IMR-90 (cell line): ENCODE measurements at regions not wholly inside any gene's neighbourhood (a gene's known extent, or its start where the extent isn't known, plus 50 kb on each side); places are given as distances from the start of the nearest gene placed in this dataset.
"Not testable (repeated sequence)": the region's sequence is repeated elsewhere in the genome, so short reads cannot be mapped to it uniquely, and the experiment has no call there.

Experiments
- ATAC-seq: fragments of 200-7000 bp; cut with Tn5 transposase; 2 replicates; pipeline ENCODE4 v1.9.1; 2020; ENCODE audit warnings: low read depth, mild to moderate bottlenecking, moderate library complexity
- BruUV-seq: library from RNA; stranded (reverse); fragments of 400-500 nt; replicated peaks from 2 replicates; lab custom pipeline; 2021; lab: Mats Ljungman, UMichigan
- CTCF ChIA-PET: fragments of 300-600 bp; formaldehyde crosslinking; extraction: SDS; loops from one replicate; lab custom pipeline; 2021; ENCODE audit warnings: antibody characterized with exemption; lab: Yijun Ruan, JAX
- POLR2A ChIA-PET: fragments of 300-600 bp; sonication (Branson Sonifier 250); formaldehyde crosslinking; loops from one replicate; lab custom pipeline; 2022; ENCODE audit warnings: antibody characterized with exemption; ENCODE audit not compliant: unreplicated experiment; lab: Charles Lee
- DNase-seq: peaks from one replicate; pipeline ENCODE4 v3.0.0; 2013
- H2AFZ ChIP-seq: replicated peaks from 2 replicates; pipeline ENCODE3; 2013; ENCODE audit warnings: low read length, mild to moderate bottlenecking; ENCODE audit not compliant: poor library complexity
- H2AK5ac ChIP-seq: 2 replicates; pipeline ENCODE4 v1.6.1; 2013; ENCODE audit warnings: low read depth, low read length, inconsistent platforms
- H2AK9ac ChIP-seq: replicated peaks from 2 replicates; pipeline ENCODE3; 2013; ENCODE audit warnings: mild to moderate bottlenecking, low read depth, low read length, moderate library complexity; ENCODE audit not compliant: poor library complexity
- H2BK120ac ChIP-seq: 2 replicates; pipeline ENCODE4 v1.6.1; 2013; ENCODE audit warnings: low read depth, low read length, inconsistent platforms
- H2BK15ac ChIP-seq: 3 replicates; pipeline ENCODE4 v1.6.1; 2013; ENCODE audit warnings: low read depth, low read length, inconsistent platforms
- H2BK20ac ChIP-seq: 2 replicates; pipeline ENCODE4 v1.6.1; 2013; ENCODE audit warnings: low read depth, mild to moderate bottlenecking, inconsistent platforms, low read length, moderate library complexity
- H2BK5ac ChIP-seq: 2 replicates; pipeline ENCODE4 v1.6.1; 2013; ENCODE audit warnings: mild to moderate bottlenecking, low read depth, low read length, inconsistent platforms; ENCODE audit not compliant: poor library complexity, severe bottlenecking
- H3K14ac ChIP-seq: replicated peaks from 2 replicates; pipeline ENCODE4 v1.6.1; 2013; ENCODE audit warnings: low read depth, low read length, inconsistent platforms
- H3K18ac ChIP-seq: 2 replicates; pipeline ENCODE4 v1.6.1; 2013; ENCODE audit warnings: low read depth, low read length, control low read depth
- H3K23ac ChIP-seq: 2 replicates; pipeline ENCODE4 v1.6.1; 2013; ENCODE audit warnings: low read depth, low read length, inconsistent platforms
- H3K27ac ChIP-seq: 2 replicates; pipeline ENCODE4 v1.5.1; 2013; ENCODE audit warnings: mild to moderate bottlenecking, control low read depth, low read length; ENCODE audit not compliant: insufficient read depth
- H3K27me3 ChIP-seq: 2 replicates; pipeline ENCODE4 v1.6.1; 2013; ENCODE audit warnings: low read length; ENCODE audit not compliant: control insufficient read depth, insufficient read depth
- H3K36me3 ChIP-seq: 2 replicates; pipeline ENCODE4 v1.6.1; 2013; ENCODE audit warnings: low read length, mixed read lengths; ENCODE audit not compliant: control insufficient read depth, insufficient read depth
- H3K4ac ChIP-seq: 2 replicates; pipeline ENCODE4 v1.6.1; 2013; ENCODE audit warnings: low read depth, low read length, inconsistent platforms
- H3K4me1 ChIP-seq: 2 replicates; pipeline ENCODE4 v1.6.1; 2013; ENCODE audit warnings: low read length, mixed read lengths; ENCODE audit not compliant: control insufficient read depth, insufficient read depth
- H3K4me2 ChIP-seq: 2 replicates; pipeline ENCODE4 v1.6.1; 2013; ENCODE audit warnings: low read depth, mild to moderate bottlenecking, control low read depth, low read length, moderate library complexity
- H3K4me3 ChIP-seq: 2 replicates; pipeline ENCODE4 v1.5.1; 2013; ENCODE audit warnings: low read depth, mild to moderate bottlenecking, control low read depth, low read length, moderate library complexity; ENCODE audit not compliant: insufficient read depth
- H3K56ac ChIP-seq: 2 replicates; pipeline ENCODE4 v1.6.1; 2013; ENCODE audit warnings: low read length, inconsistent platforms; ENCODE audit not compliant: insufficient read depth; ENCODE audit errors: extremely low read depth
- H3K79me1 ChIP-seq, 2 experiments: 2 replicates each; pipeline ENCODE4 v1.6.1; 2013; ENCODE audit warnings: low read length in 2 of 2, inconsistent platforms in 1 of 2, low read depth in 1 of 2
- H3K9ac ChIP-seq: 2 replicates; pipeline ENCODE4 v1.6.1; 2013; ENCODE audit warnings: low read depth, low read length, control low read depth
- H3K9me1 ChIP-seq: 2 replicates; pipeline ENCODE4 v1.6.1; 2013; ENCODE audit warnings: low read length, inconsistent platforms; ENCODE audit not compliant: insufficient read depth
- H3K9me3 ChIP-seq: 2 replicates; pipeline ENCODE4 v1.6.1; 2013; ENCODE audit warnings: low read length; ENCODE audit not compliant: control insufficient read depth, insufficient read depth
- H4K20me1 ChIP-seq: 2 replicates; pipeline ENCODE4 v1.6.1; 2013; ENCODE audit warnings: low read length, inconsistent platforms; ENCODE audit not compliant: insufficient read depth
- H4K5ac ChIP-seq: 2 replicates; pipeline ENCODE4 v1.6.1; 2013; ENCODE audit warnings: mild to moderate bottlenecking, low read depth, low read length, control low read depth
- H4K8ac ChIP-seq, 2 experiments: 2 replicates each; pipeline ENCODE4 v1.6.1; 2013; ENCODE audit warnings: low read depth in 2 of 2, low read length in 2 of 2, control low read depth in 1 of 2, inconsistent platforms in 1 of 2
- H4K91ac ChIP-seq: 2 replicates; pipeline ENCODE4 v1.6.1; 2013; ENCODE audit warnings: low read depth, low read length, inconsistent platforms; ENCODE audit not compliant: insufficient read depth
- WGBS, 2 experiments: methylation state at CpG; one replicate each; pipeline versions ENCODE4 v1.1.5 to v1.1.7; 2013; ENCODE audit warnings: missing lambda C conversion rate in 2 of 2; ENCODE audit not compliant: insufficient read length in 1 of 2; ENCODE audit errors: extremely low coverage in 2 of 2; 5-methylcytosine and 5-hydroxymethylcytosine counted together
- dilution Hi-C: fragments of 300-500 bp; cut with HindIII; formaldehyde crosslinking; loops from one replicate; pipeline ENCODE4 v1.14.3; 2018; ENCODE audit warnings: low sequenced_read_pairs; ENCODE audit not compliant: unreplicated experiment
- in situ Hi-C: fragments of 300-500 bp; cut with MboI; formaldehyde crosslinking; loops from 3 replicates; pipeline ENCODE4 v1.14.3; 2019; ENCODE audit warnings: low sequenced_read_pairs, inconsistent platforms, mixed read lengths
- intact Hi-C: fragments of 100-400 bp; cut with micrococcal nuclease; formaldehyde crosslinking; loops from 2 replicates; pipeline ENCODE4 v1.10.0; 2022

GRCh38 chr1:120304341-120304740 is 110.5 kb upstream of the NBPF8 start:
- H3K9me3 ChIP-seq, H2BK15ac ChIP-seq, H2BK20ac ChIP-seq, dilution Hi-C loops, POLR2A ChIA-PET, H3K4ac ChIP-seq, H2AFZ ChIP-seq, DNase-seq, H2AK9ac ChIP-seq, H3K9ac ChIP-seq, CTCF ChIA-PET, H3K9me1 ChIP-seq, H2BK5ac ChIP-seq, H3K56ac ChIP-seq, H3K4me3 ChIP-seq, H3K27me3 ChIP-seq, H4K91ac ChIP-seq, H3K36me3 ChIP-seq, H3K23ac ChIP-seq, in situ Hi-C loops, H3K4me2 ChIP-seq, H3K79me1 ChIP-seq, H4K8ac ChIP-seq, BruUV-seq, H3K18ac ChIP-seq, H2BK120ac ChIP-seq, H4K5ac ChIP-seq, intact Hi-C loops, H4K20me1 ChIP-seq, H3K14ac ChIP-seq, H3K27ac ChIP-seq, H3K4me1 ChIP-seq, H2AK5ac ChIP-seq: not testable (repeated sequence)
- ATAC-seq = 0 out of 2 replicates have a peak, but pooled peaks have one; percentile 22
- no CpG with 5 or more reads among the region's 2 CpGs for WGBS, 2 experiments

- H2BK120ac ChIP-seq, BruUV-seq, POLR2A ChIA-PET, H3K9ac ChIP-seq, intact Hi-C loops, H3K18ac ChIP-seq, H4K20me1 ChIP-seq, H2BK5ac ChIP-seq, H3K4ac ChIP-seq, H2AK5ac ChIP-seq, H3K9me1 ChIP-seq, DNase-seq, in situ Hi-C loops, H3K36me3 ChIP-seq, H3K56ac ChIP-seq, H2BK15ac ChIP-seq, H3K4me2 ChIP-seq, H3K9me3 ChIP-seq, H4K5ac ChIP-seq, H2AK9ac ChIP-seq, H3K4me3 ChIP-seq, dilution Hi-C loops, H4K91ac ChIP-seq, H2AFZ ChIP-seq, H3K4me1 ChIP-seq, H3K27ac ChIP-seq, H3K79me1 ChIP-seq, CTCF ChIA-PET, H3K14ac ChIP-seq, H3K23ac ChIP-seq, H2BK20ac ChIP-seq, H4K8ac ChIP-seq, H3K27me3 ChIP-seq: not testable (repeated sequence)
- ATAC-seq = peak; percentile 67
- no CpG with 5 or more reads among the region's 4 CpGs for WGBS, 2 experiments
Observed at GRCh38 chr1:120299433-120300057, 115.3 kb upstream of the NBPF8 start.
